Spinal cord (tissue), 9 donors: ENCODE measurements at regions not wholly inside any gene's neighbourhood (a gene's known extent, or its start where the extent isn't known, plus 50 kb on each side); places are given as distances from the start of the nearest gene placed in this dataset.

Source experiments
- DNase-seq, 6 donors: peaks; one replicate each; pipeline versions ENCODE4 v3.0.0 to v3.0.0-alpha.2; 2013 to 2015; ENCODE audit warnings: low spot score in 6 of 6, low read depth in 4 of 6
- H3K27ac ChIP-seq: one replicate; pipeline ENCODE4 v1.5.1; 2013; ENCODE audit warnings: low read depth, low read length, control low read depth
- H3K27me3 ChIP-seq: one replicate; pipeline ENCODE4 v1.6.1; 2013; ENCODE audit warnings: low read length; ENCODE audit not compliant: control insufficient read depth, insufficient read depth
- H3K36me3 ChIP-seq: one replicate; pipeline ENCODE4 v1.6.1; 2013; ENCODE audit warnings: low read length; ENCODE audit not compliant: control insufficient read depth, insufficient read depth
- H3K4me1 ChIP-seq: one replicate; pipeline ENCODE4 v1.6.1; 2013; ENCODE audit warnings: low read length; ENCODE audit not compliant: control insufficient read depth, insufficient read depth
- H3K4me3 ChIP-seq: one replicate; pipeline ENCODE4 v1.5.1; 2013; ENCODE audit warnings: low read depth, low read length, control low read depth
- H3K9me3 ChIP-seq: one replicate; pipeline ENCODE4 v1.6.1; 2013; ENCODE audit warnings: low read length; ENCODE audit not compliant: control insufficient read depth, insufficient read depth
- WGBS: methylation state at CpG from one replicate; pipeline ENCODE4 v1.1.5; 2013; ENCODE audit warnings: missing lambda C conversion rate; ENCODE audit not compliant: insufficient coverage; 5-methylcytosine and 5-hydroxymethylcytosine counted together
- donor health status: healthy.

- no peaks in the 10 kb centered on the region for H3K36me3 ChIP-seq
- 83% methylated on average over 2 of the region's 6 CpGs for WGBS
- no peak for DNase-seq
- no peak overlapping the region for H3K4me3 ChIP-seq
- H3K27ac ChIP-seq, result no peak overlapping the region
- no peaks in the 10 kb centered on the region for H3K9me3 ChIP-seq
- no peaks in the 10 kb centered on the region for H3K27me3 ChIP-seq
- H3K4me1 ChIP-seq, result peaks cover 6% of the 10 kb centered on the region
Observed at GRCh38 chr5:81819556-81820317, 68.8 kb upstream of the SSBP2 start.

DNA sequence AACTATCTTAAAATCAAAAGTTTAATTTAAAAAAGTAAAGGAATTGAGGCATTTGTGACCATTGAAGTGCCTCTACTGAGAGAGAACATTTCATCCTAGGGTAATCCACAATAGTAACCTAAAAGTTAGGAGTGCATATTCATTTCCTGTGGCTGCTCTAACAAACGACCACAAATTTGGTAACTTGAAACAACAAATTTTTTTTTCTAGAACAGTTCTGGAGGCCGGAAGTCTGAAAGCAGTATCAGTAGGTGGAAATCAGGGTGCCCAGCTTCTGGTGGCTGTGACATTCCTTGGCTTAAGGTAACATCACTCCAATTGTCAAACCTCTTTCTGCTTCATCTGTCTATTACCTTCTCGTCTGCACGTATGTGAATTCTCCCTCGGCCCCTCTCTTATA is 67.1 kb upstream of the SSBP2 start:
- H3K27me3 ChIP-seq, result no peaks in the 10 kb centered on the region
- H3K36me3 ChIP-seq, result no peaks in the 10 kb centered on the region
- WGBS, result 100% methylated on average over 4 of the region's 5 CpGs
- no peak overlapping the region for H3K27ac ChIP-seq
- H3K9me3 ChIP-seq, result no peaks in the 10 kb centered on the region
- H3K4me1 ChIP-seq, result peaks cover 6% of the 10 kb centered on the region
- DNase-seq, result no peak
- no peak overlapping the region for H3K4me3 ChIP-seq

DNA sequence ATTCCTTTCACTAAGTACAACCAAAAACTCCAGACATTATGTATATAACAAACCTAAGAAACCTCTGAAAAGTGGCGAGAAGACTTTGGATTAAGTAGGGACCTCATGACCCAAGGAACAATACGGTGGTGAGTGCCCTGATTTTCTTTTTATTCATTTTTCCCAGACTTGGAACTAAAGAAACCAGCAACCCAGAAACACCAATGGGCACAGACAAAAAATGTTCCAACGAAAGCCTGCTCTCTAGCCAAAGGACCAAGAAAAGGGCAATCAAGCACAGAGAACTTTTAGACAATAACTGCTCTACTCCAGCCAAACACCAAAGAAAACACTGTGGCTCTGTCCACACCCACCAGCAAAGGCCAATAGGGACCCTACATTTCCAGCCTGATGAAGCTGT is 66.2 kb upstream of the SSBP2 start:
- H3K4me3 ChIP-seq, result no peak overlapping the region
- no peak overlapping the region for H3K27ac ChIP-seq
- H3K27me3 ChIP-seq, result no peaks in the 10 kb centered on the region
- peaks cover 6% of the 10 kb centered on the region for H3K4me1 ChIP-seq
- WGBS, result 64% methylated on average over 3 of the region's 3 CpGs
- no peaks in the 10 kb centered on the region for H3K36me3 ChIP-seq
- H3K9me3 ChIP-seq, result no peaks in the 10 kb centered on the region
- peak in 2 of 6 donors; percentile 14 to 46 for DNase-seq

- no peak overlapping the region for H3K27ac ChIP-seq
- no peaks in the 10 kb centered on the region for H3K9me3 ChIP-seq
- H3K4me3 ChIP-seq, result no peak overlapping the region
- DNase-seq, result no peak
- H3K36me3 ChIP-seq, result no peaks in the 10 kb centered on the region
- WGBS, result no CpG with 5 or more reads among the region's 3 CpGs
- H3K4me1 ChIP-seq, result peaks cover 6% of the 10 kb centered on the region
- no peaks in the 10 kb centered on the region for H3K27me3 ChIP-seq
Observed at GRCh38 chr5:81815321-81815720, 64.4 kb upstream of the SSBP2 start.

DNA sequence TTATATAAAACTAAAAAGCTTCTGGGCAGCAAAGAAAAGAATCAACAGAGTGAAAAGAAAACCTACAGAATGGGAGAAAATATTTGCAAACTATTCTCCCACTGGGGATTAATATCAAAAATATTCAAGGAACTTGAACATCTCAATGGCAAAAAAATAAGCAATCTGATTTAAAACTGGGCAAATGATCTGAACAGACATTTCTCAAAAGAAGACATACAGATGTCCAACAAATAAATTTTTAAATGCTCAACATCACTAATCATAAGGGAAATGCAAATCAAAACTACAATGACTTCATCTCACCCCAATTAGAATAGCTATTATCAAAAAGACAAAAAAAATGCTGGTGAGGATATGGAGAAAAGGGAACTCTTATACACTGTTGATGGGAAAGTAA is 57.2 kb upstream of the SSBP2 start:
- no peaks in the 10 kb centered on the region for H3K27me3 ChIP-seq
- no peaks in the 10 kb centered on the region for H3K9me3 ChIP-seq
- no peaks in the 10 kb centered on the region for H3K36me3 ChIP-seq
- H3K4me3 ChIP-seq, result no peak overlapping the region
- no peak overlapping the region for H3K27ac ChIP-seq
- no peak for DNase-seq
- no peaks in the 10 kb centered on the region for H3K4me1 ChIP-seq

DNA sequence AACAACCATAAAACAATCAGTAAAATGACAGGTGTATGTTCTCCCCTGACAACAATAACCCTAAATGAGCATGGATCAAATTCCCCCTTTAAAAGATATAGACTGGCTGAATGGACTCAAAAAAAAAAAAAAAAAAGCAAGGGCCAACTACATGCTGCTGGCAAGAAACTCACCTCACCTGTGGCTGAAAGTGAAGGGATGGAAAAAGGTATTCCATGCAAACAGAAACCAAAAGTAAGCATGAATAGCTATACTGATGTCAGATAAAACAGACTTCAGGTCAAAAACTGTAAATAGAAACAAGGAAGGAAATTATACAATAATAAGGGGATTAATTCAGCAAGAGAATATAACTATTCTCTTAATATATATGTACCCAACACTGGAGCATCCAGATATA is 54.2 kb upstream of the SSBP2 start:
- DNase-seq, result no peak
- Histone ChIP-seq H3K4me3 (no peak overlapping the region), H3K4me1 (no peaks in the 10 kb centered on the region), H3K27me3 (no peaks in the 10 kb centered on the region), H3K9me3 (no peaks in the 10 kb centered on the region), H3K36me3 (no peaks in the 10 kb centered on the region), H3K27ac (no peak overlapping the region)

- Histone ChIP-seq H3K4me3 (no peak overlapping the region), H3K4me1 (no peaks in the 10 kb centered on the region), H3K36me3 (no peaks in the 10 kb centered on the region), H3K9me3 (no peaks in the 10 kb centered on the region), H3K27me3 (no peaks in the 10 kb centered on the region), H3K27ac (no peak overlapping the region)
- no peak for DNase-seq
- WGBS, result 88% methylated on average over 3 of the region's 3 CpGs
Observed at GRCh38 chr5:81803812-81804211, 52.9 kb upstream of the SSBP2 start.

GRCh38 chr5:81802625-81803024 is 51.7 kb upstream of the SSBP2 start:
- Histone ChIP-seq H3K27ac (no peak overlapping the region), H3K4me3 (no peak overlapping the region), H3K9me3 (no peaks in the 10 kb centered on the region), H3K27me3 (no peaks in the 10 kb centered on the region), H3K4me1 (no peaks in the 10 kb centered on the region), H3K36me3 (no peaks in the 10 kb centered on the region)
- no CpG with 5 or more reads among the region's 2 CpGs for WGBS
- DNase-seq, result no peak

DNA sequence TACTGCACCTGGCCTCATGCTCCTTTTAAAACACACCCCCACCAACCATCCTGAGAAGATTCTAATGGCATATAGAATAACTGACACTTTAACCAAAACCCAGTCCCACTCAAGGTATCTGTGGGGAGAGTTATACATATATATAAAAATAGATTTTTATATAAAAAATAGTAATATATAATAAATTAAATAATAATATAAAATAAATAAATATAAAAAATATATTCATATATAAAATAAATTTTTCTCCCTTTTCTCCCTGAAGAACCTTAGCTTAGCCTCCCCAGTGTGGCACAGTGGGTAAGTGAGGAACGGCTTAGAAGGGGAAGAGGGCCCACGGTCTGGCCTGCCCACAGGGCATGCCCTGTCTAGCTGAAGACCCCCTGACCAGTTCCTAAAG is 51.1 kb upstream of the SSBP2 start:
- no peak for DNase-seq

GRCh38 chr5:81800797-81801196 is 49.9 kb upstream of the SSBP2 start:
- H3K9me3 ChIP-seq, result no peaks in the 10 kb centered on the region
- no peak for DNase-seq
- H3K27me3 ChIP-seq, result no peaks in the 10 kb centered on the region
- no peaks in the 10 kb centered on the region for H3K36me3 ChIP-seq
- H3K4me3 ChIP-seq, result no peak overlapping the region
- H3K4me1 ChIP-seq, result no peaks in the 10 kb centered on the region
- no peak overlapping the region for H3K27ac ChIP-seq
- WGBS, result no CpG with 5 or more reads among the region's 1 CpG

More for the DNA sequence above, 51.1 kb upstream of the SSBP2 start:
- no peaks in the 10 kb centered on the region for H3K27me3 ChIP-seq
- no CpG with 5 or more reads among the region's 2 CpGs for WGBS
- no peaks in the 10 kb centered on the region for H3K9me3 ChIP-seq
- H3K4me3 ChIP-seq, result no peak overlapping the region
- no peaks in the 10 kb centered on the region for H3K4me1 ChIP-seq
- H3K36me3 ChIP-seq, result no peaks in the 10 kb centered on the region
- no peak overlapping the region for H3K27ac ChIP-seq
